ENCODE measurements at regions not wholly inside any gene's neighbourhood (a gene's known extent, or its start where the extent isn't known, plus 50 kb on each side); places are given as distances from the start of the nearest gene placed in this dataset.

DNA sequence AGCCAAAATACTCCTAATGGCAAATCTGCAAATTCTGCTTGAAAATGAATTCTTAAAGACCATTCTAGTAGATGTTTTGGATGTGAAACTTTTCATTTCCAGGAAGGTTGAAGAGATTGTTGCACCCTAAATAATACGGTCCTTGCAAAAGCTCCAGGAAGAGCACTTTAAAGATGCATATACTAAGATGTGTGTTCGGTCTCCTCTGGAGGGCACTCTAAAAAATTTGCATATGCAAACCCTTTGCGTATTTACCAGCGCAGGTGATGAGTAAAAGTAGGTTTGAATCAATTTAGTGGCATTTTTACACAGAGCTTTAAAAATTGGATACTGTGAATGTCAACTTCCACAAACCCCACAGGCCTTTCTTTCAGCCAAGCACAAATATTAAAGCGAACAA lies 378.1 kb upstream of the SORCS1 start:
- POLR2A ChIA-PET: no interaction called here
- FAIRE-seq: no peak

GRCh38 chr10:107542016-107542415 lies 377.5 kb upstream of the SORCS1 start:
- H3K4me2 ChIP-seq: no peak overlapping the region
- POLR2A ChIA-PET: no interaction called here
- ATAC-seq (no peak), FAIRE-seq (no peak), DNase-seq (ENCODE audit: low read depth in 1 of 2, low spot score in 1 of 2) (no peak)
- no peaks in the 10 kb centered on the region for H3K4me1 ChIP-seq
- TF ChIP-seq EHMT2 (IDR thresholded peaks at IDR 0.05; ENCODE audit: low read depth) (no peak), GATA3 (IDR thresholded peaks at IDR 0.05; ENCODE audit: borderline replicate concordance) (no peak), RCOR1 (IDR thresholded peaks at IDR 0.05; ENCODE audit: low read depth, low read length) (no peak), ZNF302 (CRISPR knock-in tag; IDR thresholded peaks at IDR 0.05) (no peak), ESRRA (IDR thresholded peaks at IDR 0.05; ENCODE audit: borderline replicate concordance, low read length) (no peak), JUN (IDR thresholded peaks at IDR 0.05) (no peak)
- TF ChIP-seq, protein P1, sequence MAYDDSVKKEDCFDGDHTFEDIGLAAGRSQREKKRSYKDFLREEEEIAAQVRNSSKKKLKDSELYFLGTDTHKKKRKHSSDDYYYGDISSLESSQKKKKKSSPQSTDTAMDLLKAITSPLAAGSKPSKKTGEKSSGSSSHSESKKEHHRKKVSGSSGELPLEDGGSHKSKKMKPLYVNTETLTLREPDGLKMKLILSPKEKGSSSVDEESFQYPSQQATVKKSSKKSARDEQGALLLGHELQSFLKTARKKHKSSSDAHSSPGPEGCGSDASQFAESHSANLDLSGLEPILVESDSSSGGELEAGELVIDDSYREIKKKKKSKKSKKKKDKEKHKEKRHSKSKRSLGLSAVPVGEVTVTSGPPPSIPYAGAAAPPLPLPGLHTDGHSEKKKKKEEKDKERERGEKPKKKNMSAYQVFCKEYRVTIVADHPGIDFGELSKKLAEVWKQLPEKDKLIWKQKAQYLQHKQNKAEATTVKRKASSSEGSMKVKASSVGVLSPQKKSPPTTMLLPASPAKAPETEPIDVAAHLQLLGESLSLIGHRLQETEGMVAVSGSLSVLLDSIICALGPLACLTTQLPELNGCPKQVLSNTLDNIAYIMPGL (CRISPR knock-in tag; IDR thresholded peaks at IDR 0.05; ENCODE audit: borderline replicate concordance): no peak
- TF ChIP-seq, protein P2, sequence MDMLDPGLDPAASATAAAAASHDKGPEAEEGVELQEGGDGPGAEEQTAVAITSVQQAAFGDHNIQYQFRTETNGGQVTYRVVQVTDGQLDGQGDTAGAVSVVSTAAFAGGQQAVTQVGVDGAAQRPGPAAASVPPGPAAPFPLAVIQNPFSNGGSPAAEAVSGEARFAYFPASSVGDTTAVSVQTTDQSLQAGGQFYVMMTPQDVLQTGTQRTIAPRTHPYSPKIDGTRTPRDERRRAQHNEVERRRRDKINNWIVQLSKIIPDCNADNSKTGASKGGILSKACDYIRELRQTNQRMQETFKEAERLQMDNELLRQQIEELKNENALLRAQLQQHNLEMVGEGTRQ (IDR thresholded peaks at IDR 0.05): no peak
- H3K9me3 ChIP-seq: no peaks in the 10 kb centered on the region
- CTCF ChIA-PET: no interaction called here
- no peak overlapping the region for H3K4me3 ChIP-seq
- WGBS (ENCODE audit: missing lambda C conversion rate): 2% methylated on average over 1 of the region's 1 CpG
- no peak overlapping the region for H3K27ac ChIP-seq

More for the DNA sequence above, 378.1 kb upstream of the SORCS1 start:
- H3K4me1 ChIP-seq: no peaks in the 10 kb centered on the region
- TF ChIP-seq, protein P3, sequence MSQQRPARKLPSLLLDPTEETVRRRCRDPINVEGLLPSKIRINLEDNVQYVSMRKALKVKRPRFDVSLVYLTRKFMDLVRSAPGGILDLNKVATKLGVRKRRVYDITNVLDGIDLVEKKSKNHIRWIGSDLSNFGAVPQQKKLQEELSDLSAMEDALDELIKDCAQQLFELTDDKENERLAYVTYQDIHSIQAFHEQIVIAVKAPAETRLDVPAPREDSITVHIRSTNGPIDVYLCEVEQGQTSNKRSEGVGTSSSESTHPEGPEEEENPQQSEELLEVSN (IDR thresholded peaks at IDR 0.05; ENCODE audit: borderline replicate concordance, low read depth): no peak
- TF ChIP-seq CTCF (IDR thresholded peaks at IDR 0.05): no peak
- no peak for TF ChIP-seq ZNF302 (CRISPR knock-in tag; IDR thresholded peaks at IDR 0.05)
- no peak for DNase-seq (ENCODE audit: low read depth in 1 of 2, low spot score in 1 of 2)
- no peak overlapping the region for H3K27ac ChIP-seq
- WGBS (ENCODE audit: missing lambda C conversion rate): 11% methylated on average over 5 of the region's 5 CpGs
- no peak overlapping the region for H3K4me3 ChIP-seq
- H3K4me2 ChIP-seq: no peak overlapping the region
- CTCF ChIA-PET: no interaction called here
- no peak for ATAC-seq
- H3K9me3 ChIP-seq: no peaks in the 10 kb centered on the region

DNA sequence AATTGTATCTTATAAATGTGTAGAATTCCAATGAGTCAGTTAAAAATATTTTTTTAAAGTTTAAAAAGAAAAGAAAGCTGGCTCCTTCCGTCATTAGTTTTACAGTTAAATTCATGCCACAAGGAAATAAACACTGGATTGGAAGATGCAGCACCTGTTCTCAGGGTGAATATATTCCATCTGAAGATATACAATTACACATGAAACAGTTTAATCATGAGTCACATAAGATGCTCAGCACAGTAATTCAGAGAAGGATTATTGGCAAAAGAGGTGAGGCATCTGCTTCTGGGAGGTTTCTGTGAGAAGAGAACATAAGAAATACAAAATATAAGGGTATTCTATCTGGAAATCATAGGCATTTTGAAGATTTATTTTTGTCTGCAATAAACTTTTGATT lies 376.5 kb upstream of the SORCS1 start:
- Histone ChIP-seq H3K4me2 (no peak overlapping the region), H3K4me3 (no peak overlapping the region), H3K4me1 (no peaks in the 10 kb centered on the region), H3K27ac (no peak overlapping the region), H3K9me3 (no peaks in the 10 kb centered on the region)
- TF ChIP-seq HOXB13 (CRISPR knock-in tag; IDR thresholded peaks at IDR 0.05; ENCODE audit: low read depth) (no peak), ZC3H11A (IDR thresholded peaks at IDR 0.05) (no peak), RARB (CRISPR knock-in tag; IDR thresholded peaks at IDR 0.05) (no peak), GATA3 (IDR thresholded peaks at IDR 0.05; ENCODE audit: borderline replicate concordance) (no peak), ZNF302 (CRISPR knock-in tag; IDR thresholded peaks at IDR 0.05) (no peak), MAX (IDR thresholded peaks at IDR 0.05) (no peak), TP53 (CRISPR knock-in tag; IDR thresholded peaks at IDR 0.05) (no peak), RAD21 (conservative IDR thresholded peaks at IDR 0.05 in 1 of 2, IDR thresholded peaks at IDR 0.05 in 1 of 2) (no peak), FOXS1 (CRISPR knock-in tag; IDR thresholded peaks at IDR 0.05) (no peak), HES2 (IDR thresholded peaks at IDR 0.05) (no peak), MYC (IDR thresholded peaks at IDR 0.05; ENCODE audit: borderline replicate concordance, low read length) (no peak), ZSCAN20 (CRISPR knock-in tag; IDR thresholded peaks at IDR 0.05) (no peak), PHF8 (IDR thresholded peaks at IDR 0.05; ENCODE audit: borderline replicate concordance, low read depth) (no peak), EHF (CRISPR knock-in tag; IDR thresholded peaks at IDR 0.05) (no peak), POLR2AphosphoS2 (conservative IDR thresholded peaks at IDR 0.05; ENCODE audit: low read length) (no peak), HOXA7 (CRISPR knock-in tag; IDR thresholded peaks at IDR 0.05) (no peak), CHD4 (IDR thresholded peaks at IDR 0.05; ENCODE audit: borderline replicate concordance) (no peak), NFE2L2 (conservative IDR thresholded peaks at IDR 0.05; ENCODE audit: low read length) (no peak)
- TF ChIP-seq, protein P4, sequence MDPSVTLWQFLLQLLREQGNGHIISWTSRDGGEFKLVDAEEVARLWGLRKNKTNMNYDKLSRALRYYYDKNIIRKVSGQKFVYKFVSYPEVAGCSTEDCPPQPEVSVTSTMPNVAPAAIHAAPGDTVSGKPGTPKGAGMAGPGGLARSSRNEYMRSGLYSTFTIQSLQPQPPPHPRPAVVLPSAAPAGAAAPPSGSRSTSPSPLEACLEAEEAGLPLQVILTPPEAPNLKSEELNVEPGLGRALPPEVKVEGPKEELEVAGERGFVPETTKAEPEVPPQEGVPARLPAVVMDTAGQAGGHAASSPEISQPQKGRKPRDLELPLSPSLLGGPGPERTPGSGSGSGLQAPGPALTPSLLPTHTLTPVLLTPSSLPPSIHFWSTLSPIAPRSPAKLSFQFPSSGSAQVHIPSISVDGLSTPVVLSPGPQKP (IDR thresholded peaks at IDR 0.05; ENCODE audit: low read depth, low read length): no peak
- WGBS (ENCODE audit: missing lambda C conversion rate): 59% methylated on average over 1 of the region's 1 CpG
- ATAC-seq (no peak), FAIRE-seq (no peak), DNase-seq (ENCODE audit: low read depth in 1 of 2, low spot score in 1 of 2) (no peak)
- ChIA-PET POLR2A (no interaction called here), CTCF (no interaction called here)
